ENCODE measurements at regions not wholly inside any gene's neighbourhood (a gene's known extent, or its start where the extent isn't known, plus 50 kb on each side); places are given as distances from the start of the nearest gene placed in this dataset.
A peak's percentile ranks its signal among the peaks of the same experiment; 100 is the strongest.
"Not testable (repeated sequence)": the region's sequence is repeated elsewhere in the genome, so short reads cannot be mapped to it uniquely, and the experiment has no call there.

DNA sequence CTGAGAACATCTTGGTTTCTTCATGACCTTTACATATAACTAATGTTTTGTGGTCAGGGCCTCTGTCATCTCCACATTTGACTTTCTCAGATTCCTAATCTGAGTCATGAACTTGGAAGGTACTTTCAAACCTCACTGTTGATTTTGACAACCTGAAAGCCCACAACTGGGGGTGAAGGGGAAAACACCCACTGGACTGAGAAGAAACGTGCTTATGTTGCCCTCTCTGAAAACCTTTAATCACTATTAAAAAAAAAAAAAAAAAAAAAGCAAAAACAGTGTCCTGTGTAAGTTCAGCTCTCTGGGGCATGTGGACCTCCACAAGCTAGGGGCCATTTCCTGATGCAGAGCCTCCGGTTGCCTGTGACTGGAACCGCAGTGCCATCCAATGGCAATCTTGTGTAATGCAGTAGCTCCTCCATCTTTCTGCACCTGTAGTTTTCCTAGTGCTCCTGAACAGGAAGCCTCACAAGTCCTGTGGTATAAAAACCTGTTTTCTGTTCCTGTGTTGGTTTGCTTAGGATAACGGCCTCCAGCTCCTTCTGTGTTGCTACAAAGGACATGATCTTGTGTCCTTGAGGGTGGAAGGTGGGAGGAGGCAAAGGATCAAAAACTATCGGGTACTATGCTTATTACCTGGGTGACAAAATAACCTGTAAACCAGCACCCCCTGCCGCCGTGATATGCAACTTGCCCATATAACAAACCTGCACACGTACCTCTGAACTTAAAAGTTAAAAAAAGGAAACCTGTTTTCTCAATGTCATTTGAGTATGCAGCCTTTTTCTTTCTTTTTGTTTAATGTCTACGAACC is 124.5 kb downstream of the ZNF648 start:
- DNase-seq = peak; percentile 77
- H3K27ac Mint-ChIP-seq = no peak overlapping the region
- CTCF ChIA-PET = interaction anchor here (0.6 to 2.4 kb wide), 21 partner anchors 9 to 460 kb away, joined by 3 to 16 read pairs (median 4); no protein-coding TSS in a partner anchor
- no peaks in the 10 kb centered on the region for H3K9me3 Mint-ChIP-seq
- intact Hi-C loops (cut with micrococcal nuclease) = loop anchor here (1.0 to 5.0 kb wide), 5 partner anchors 95 to 745 kb away; no protein-coding TSS in a partner anchor
- H3K27me3 Mint-ChIP-seq (ENCODE audit: low read depth) = no peaks in the 10 kb centered on the region
- peaks cover 4% of the 10 kb centered on the region for H3K4me1 Mint-ChIP-seq (ENCODE audit: low read depth)
- H3K4me3 Mint-ChIP-seq = no peak overlapping the region
- no peaks in the 10 kb centered on the region for H3K36me3 Mint-ChIP-seq (ENCODE audit: low read depth)

DNA sequence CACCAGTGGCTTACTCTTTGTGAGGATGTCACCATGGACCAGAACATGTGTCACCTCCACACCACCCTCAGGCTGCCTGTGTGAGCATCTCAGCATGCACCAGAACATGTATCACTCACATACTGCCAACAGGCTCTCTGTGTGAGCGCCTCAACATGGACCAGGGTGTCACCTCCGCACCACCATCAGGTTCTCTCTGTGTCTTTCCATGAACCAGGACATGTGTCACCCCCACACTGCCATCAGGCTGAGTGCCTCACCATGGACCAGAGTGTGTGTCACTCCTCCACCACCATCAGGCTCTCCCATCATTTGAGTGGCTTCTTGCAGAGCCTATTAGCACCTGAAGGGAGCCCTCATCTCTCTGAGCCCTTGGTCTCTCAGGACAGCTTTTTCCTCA is 125.2 kb downstream of the ZNF648 start:
- Mint-ChIP-seq H3K4me1 (ENCODE audit: low read depth) (peaks cover 4% of the 10 kb centered on the region), H3K4me3 (no peak overlapping the region), H3K27me3 (ENCODE audit: low read depth) (no peaks in the 10 kb centered on the region), H3K9me3 (no peaks in the 10 kb centered on the region), H3K27ac (no peak overlapping the region), H3K36me3 (ENCODE audit: low read depth) (no peaks in the 10 kb centered on the region)
- DNase-seq = peak; percentile 18
- CTCF ChIA-PET = interaction anchor here (0.7 to 2.4 kb wide), 15 partner anchors 9 to 460 kb away, joined by 3 to 16 read pairs (median 4); no protein-coding TSS in a partner anchor
- intact Hi-C loops (cut with micrococcal nuclease) = loop anchor here (5.0 kb wide), 3 partner anchors 96 to 744 kb away; no protein-coding TSS in a partner anchor

DNA sequence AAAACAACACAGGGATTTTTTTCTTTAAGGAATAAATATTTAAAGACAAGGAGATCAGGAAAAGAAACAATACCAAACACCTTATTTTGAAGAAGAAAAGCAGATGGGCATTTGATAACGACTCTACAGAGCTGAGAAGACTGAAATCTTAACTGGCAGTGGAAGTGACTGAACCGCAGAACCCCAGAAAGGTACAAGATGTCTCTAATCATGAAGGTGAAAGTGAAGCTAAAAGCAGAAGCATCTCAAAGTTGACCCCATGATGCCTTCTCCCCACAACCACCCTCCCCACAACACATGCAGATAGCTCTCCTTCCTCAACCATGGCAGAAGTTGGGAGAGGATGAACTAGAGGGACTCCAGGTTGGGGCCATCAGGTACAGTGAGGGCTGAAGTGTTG is 129.6 kb downstream of the ZNF648 start:
- Mint-ChIP-seq H3K9me3 (no peaks in the 10 kb centered on the region), H3K36me3 (ENCODE audit: low read depth) (no peaks in the 10 kb centered on the region), H3K27ac (no peak overlapping the region), H3K4me1 (ENCODE audit: low read depth) (no peaks in the 10 kb centered on the region), H3K4me3 (no peak overlapping the region), H3K27me3 (ENCODE audit: low read depth) (peaks cover 5% of the 10 kb centered on the region)
- intact Hi-C loops (cut with micrococcal nuclease) = no loop called here
- CTCF ChIA-PET = interaction anchor here (1.2 kb wide), 1 partner anchor 19 kb away, joined by 3 read pairs; no protein-coding TSS in a partner anchor
- DNase-seq = no peak

DNA sequence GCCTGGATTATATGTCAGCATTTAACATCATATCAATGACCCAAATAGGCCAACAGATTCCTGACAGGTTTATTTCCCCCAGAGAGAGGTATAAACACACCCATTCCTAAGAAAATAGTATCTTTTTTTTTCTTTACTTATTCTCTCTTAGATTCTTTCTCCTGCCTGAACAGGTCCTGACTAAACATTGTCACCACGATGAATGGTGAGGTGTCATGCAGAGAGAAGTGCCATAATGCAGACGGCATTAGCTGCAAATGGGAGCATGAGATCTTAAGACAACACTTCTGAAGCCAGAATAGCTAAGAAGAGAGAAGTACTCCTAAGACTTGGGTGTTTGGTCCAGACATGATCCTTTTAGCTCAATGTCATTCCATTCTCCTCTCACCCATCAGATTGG is 131.3 kb downstream of the ZNF648 start:
- Mint-ChIP-seq H3K4me1 (ENCODE audit: low read depth) (no peaks in the 10 kb centered on the region), H3K4me3 (no peak overlapping the region), H3K27ac (no peak overlapping the region), H3K27me3 (ENCODE audit: low read depth) (peaks cover 5% of the 10 kb centered on the region), H3K9me3 (no peaks in the 10 kb centered on the region), H3K36me3 (ENCODE audit: low read depth) (no peaks in the 10 kb centered on the region)
- DNase-seq = no peak
- intact Hi-C loops (cut with micrococcal nuclease) = no loop called here
- CTCF ChIA-PET = interaction anchor here (2.4 kb wide), 1 partner anchor 151 kb away, joined by 4 read pairs; no protein-coding TSS in a partner anchor

DNA sequence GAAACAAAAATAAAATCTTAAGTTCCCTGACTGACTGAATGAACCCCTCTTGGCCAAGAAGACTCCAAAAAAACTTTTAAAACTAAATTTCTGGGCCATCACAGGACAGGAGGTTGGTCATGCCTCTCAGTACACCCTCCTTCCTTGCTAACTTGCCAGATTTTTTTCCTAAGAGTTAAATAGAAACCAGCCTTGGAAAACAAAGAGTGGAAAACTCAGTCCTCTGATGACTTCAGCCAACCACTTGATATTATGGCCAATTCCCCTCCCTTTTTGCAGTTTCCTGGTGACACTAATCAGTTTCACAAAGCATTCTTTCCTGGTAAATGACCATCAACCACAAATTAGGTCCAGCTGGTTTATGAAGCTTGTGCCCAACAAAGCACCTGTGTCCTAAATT is 134.8 kb downstream of the ZNF648 start:
- H3K36me3 Mint-ChIP-seq (ENCODE audit: low read depth) = no peaks in the 10 kb centered on the region
- no peak overlapping the region for H3K4me3 Mint-ChIP-seq
- H3K27me3 Mint-ChIP-seq (ENCODE audit: low read depth) = peaks cover 5% of the 10 kb centered on the region
- H3K4me1 Mint-ChIP-seq (ENCODE audit: low read depth) = no peaks in the 10 kb centered on the region
- H3K27ac Mint-ChIP-seq = no peak overlapping the region
- intact Hi-C loops (cut with micrococcal nuclease) = no loop called here
- DNase-seq = no peak
- peaks cover 2% of the 10 kb centered on the region for H3K9me3 Mint-ChIP-seq
- CTCF ChIA-PET = interaction anchor here (1.1 kb wide), 1 partner anchor 10 kb away, joined by 4 read pairs; no protein-coding TSS in a partner anchor

DNA sequence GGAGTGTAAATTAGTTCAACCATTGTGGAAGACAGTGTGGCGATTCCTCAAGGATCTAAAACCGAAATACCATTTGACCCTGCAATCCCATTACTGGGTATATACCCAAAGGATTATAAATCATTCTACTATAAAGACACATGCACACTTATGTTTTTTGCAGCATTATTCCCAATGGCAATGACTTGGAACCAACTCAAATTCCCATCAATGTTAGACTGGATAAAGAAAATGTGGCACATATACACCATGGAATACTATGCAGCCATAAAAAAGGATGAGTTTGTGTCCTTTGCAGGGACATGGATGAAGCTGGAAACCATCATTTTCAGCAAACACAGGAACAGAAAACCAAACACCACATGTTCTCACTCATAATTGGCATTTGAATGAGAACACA is 137.5 kb downstream of the ZNF648 start:
- intact Hi-C loops (cut with micrococcal nuclease); H3K27me3 Mint-ChIP-seq (ENCODE audit: low read depth); H3K4me3 Mint-ChIP-seq; H3K27ac Mint-ChIP-seq; CTCF ChIA-PET; H3K9me3 Mint-ChIP-seq; H3K4me1 Mint-ChIP-seq (ENCODE audit: low read depth); DNase-seq; H3K36me3 Mint-ChIP-seq (ENCODE audit: low read depth): not testable (repeated sequence)

DNA sequence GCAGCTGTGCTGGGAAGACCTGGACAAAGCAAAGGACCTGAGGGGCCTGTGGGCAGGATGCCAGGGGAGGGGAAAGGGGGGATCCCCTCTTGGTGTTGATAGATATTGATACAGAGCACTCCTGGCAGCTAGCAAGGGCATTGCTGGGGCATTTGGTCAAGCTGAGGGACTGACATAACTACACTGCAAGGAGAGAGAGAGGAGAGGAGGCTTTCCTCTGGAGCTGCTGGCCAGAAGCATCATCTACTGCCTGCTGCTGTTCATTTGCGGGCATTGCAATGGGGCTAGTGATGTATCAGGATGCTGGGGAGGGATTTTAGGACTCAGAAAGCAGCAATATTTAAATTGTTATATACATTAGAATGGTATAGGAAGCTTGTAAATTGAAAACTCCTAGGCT is 142.0 kb downstream of the ZNF648 start:
- Mint-ChIP-seq H3K9me3 (peaks cover 2% of the 10 kb centered on the region), H3K4me3 (no peak overlapping the region), H3K27me3 (ENCODE audit: low read depth) (peaks cover 7% of the 10 kb centered on the region), H3K27ac (no peak overlapping the region), H3K4me1 (ENCODE audit: low read depth) (no peaks in the 10 kb centered on the region), H3K36me3 (ENCODE audit: low read depth) (no peaks in the 10 kb centered on the region)
- no peak for DNase-seq
- CTCF ChIA-PET = no interaction called here
- intact Hi-C loops (cut with micrococcal nuclease) = no loop called here

DNA sequence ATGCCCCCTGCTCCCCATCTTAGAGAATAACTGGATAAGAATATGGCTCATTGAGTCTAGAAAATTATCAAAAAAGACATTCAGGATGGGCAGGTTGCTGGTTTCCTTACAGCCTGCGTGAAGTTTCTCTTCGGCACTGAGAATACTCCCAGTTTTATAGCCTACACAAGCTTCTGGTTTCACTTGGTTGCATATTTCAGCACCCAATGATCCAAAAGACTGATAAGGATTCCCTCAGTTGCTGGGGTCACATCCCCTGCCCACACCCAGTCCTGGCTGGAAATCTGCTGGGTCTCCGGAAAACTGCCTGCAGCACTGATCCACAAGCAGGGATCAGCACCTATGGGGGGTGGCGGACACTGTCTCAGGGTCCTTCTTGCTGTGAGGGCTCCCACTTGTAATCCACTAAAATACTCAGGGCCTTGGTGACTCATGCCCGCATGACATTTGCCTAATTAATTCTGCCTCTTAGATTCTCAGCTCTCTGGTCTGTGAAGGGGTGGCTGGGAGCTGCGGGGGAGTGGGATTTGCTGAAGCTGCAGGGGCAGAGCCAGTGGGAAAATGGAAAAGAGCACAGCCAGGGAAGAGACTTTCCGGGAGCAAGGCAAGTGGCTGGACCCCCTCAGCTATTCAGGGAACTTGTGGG is 142.5 kb downstream of the ZNF648 start:
- DNase-seq = no peak
- Mint-ChIP-seq H3K36me3 (ENCODE audit: low read depth) (no peaks in the 10 kb centered on the region), H3K9me3 (peaks cover 2% of the 10 kb centered on the region), H3K4me1 (ENCODE audit: low read depth) (no peaks in the 10 kb centered on the region), H3K27ac (no peak overlapping the region), H3K4me3 (no peak overlapping the region), H3K27me3 (ENCODE audit: low read depth) (peaks cover 7% of the 10 kb centered on the region)
- CTCF ChIA-PET = no interaction called here
- intact Hi-C loops (cut with micrococcal nuclease) = no loop called here

DNA sequence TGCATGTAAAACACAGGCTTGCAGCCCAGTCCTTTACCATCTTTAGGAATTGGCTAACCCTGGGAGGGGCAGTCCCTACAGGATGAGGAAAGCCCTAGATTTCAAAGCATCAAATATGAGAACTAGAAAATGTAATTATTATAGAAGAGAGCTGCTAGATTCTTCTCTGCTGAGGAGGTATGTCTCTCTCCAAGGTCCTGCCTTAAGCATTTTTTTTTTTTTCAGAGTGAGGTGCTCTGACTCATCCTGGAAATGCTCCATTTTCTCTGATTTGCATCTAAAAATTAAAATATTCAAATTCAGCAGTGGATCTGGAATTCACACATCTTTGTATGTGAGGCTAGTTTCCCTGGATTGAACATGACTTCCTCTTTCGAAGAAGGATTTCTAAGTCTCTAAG is 149.8 kb downstream of the ZNF648 start:
- CTCF ChIA-PET = no interaction called here
- no peaks in the 10 kb centered on the region for H3K4me1 Mint-ChIP-seq (ENCODE audit: low read depth)

DNA sequence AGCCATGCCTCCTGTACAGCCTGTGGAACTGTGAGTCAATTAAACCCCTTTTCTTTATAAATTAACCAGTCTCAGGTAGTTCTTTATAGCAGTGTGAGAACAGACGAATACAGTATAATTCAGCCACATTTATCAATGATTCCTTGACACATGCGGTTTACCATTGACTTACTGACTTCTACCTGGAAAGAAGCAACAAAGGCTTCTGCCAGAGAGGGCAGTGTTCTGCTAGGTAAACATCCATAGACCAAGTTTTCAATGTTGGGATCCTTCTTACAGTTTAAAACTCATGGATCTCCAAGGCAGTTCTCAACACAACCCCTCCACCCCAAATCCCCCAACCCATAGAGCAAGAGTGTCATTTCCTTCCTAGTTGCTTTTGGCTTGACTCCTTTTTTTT is 150.6 kb downstream of the ZNF648 start:
- CTCF ChIA-PET = no interaction called here
- no peak for DNase-seq
- Mint-ChIP-seq H3K27ac (no peak overlapping the region), H3K4me3 (no peak overlapping the region), H3K4me1 (ENCODE audit: low read depth) (no peaks in the 10 kb centered on the region), H3K9me3 (no peaks in the 10 kb centered on the region), H3K27me3 (ENCODE audit: low read depth) (peaks cover 18% of the 10 kb centered on the region), H3K36me3 (ENCODE audit: low read depth) (no peaks in the 10 kb centered on the region)
- intact Hi-C loops (cut with micrococcal nuclease) = no loop called here

More for the DNA sequence above, 149.8 kb downstream of the ZNF648 start:
- H3K27me3 Mint-ChIP-seq (ENCODE audit: low read depth) = peaks cover 17% of the 10 kb centered on the region
- H3K9me3 Mint-ChIP-seq = no peaks in the 10 kb centered on the region
- no peak for DNase-seq
- no peaks in the 10 kb centered on the region for H3K36me3 Mint-ChIP-seq (ENCODE audit: low read depth)
- H3K4me3 Mint-ChIP-seq = no peak overlapping the region
- intact Hi-C loops (cut with micrococcal nuclease) = no loop called here
- no peak overlapping the region for H3K27ac Mint-ChIP-seq

DNA sequence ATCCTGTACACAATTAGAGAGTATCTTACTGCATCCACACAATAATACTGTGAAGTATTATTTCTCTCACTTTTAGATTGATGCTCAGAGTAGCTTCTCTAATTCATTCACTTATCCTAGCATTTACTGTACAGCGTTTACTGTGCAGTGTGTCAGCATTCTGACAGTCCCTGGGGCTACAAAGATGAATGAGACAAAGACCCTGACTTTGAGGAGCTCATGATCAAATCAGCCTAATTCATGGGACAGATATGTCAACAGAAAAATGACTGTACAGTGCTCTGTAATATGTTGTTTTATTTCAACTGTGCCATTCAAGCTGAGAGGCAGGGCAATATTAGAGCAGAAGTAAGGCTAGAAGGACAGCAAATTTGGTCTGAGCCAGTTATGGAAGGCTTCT is 152.5 kb downstream of the ZNF648 start:
- Mint-ChIP-seq H3K9me3 (no peaks in the 10 kb centered on the region), H3K4me1 (ENCODE audit: low read depth) (no peaks in the 10 kb centered on the region), H3K4me3 (no peak overlapping the region), H3K36me3 (ENCODE audit: low read depth) (no peaks in the 10 kb centered on the region), H3K27ac (no peak overlapping the region), H3K27me3 (ENCODE audit: low read depth) (peaks cover 21% of the 10 kb centered on the region)
- intact Hi-C loops (cut with micrococcal nuclease) = no loop called here
- CTCF ChIA-PET = interaction anchor here (0.5 kb wide), 1 partner anchor 492 kb away, joined by 3 read pairs; no protein-coding TSS in a partner anchor
- DNase-seq = no peak

DNA sequence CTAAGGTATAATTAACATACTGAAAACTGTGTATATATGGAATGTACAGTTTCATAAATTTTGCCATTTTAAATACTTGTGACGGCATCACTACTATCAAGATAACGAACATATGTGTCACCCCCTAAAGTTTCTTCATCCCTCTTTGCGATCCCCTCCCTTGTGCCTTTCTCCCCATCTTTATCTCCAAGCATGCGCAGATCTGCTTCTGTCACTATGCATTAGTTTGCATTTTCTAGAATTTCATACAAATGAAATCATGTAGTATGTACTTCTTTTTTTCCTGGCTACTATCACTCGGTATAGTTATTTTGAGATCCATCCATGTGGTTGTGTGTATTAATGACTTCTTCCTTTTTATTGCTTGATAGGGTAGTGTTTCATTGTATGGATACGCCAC is 154.9 kb downstream of the ZNF648 start:
- CTCF ChIA-PET = no interaction called here
- no peaks in the 10 kb centered on the region for H3K36me3 Mint-ChIP-seq (ENCODE audit: low read depth)
- H3K27ac Mint-ChIP-seq = no peak overlapping the region

More for the DNA sequence above, 154.9 kb downstream of the ZNF648 start:
- intact Hi-C loops (cut with micrococcal nuclease) = no loop called here
- DNase-seq = no peak
- H3K27me3 Mint-ChIP-seq (ENCODE audit: low read depth) = peaks cover 25% of the 10 kb centered on the region
- H3K9me3 Mint-ChIP-seq = no peaks in the 10 kb centered on the region
- H3K4me1 Mint-ChIP-seq (ENCODE audit: low read depth) = no peaks in the 10 kb centered on the region
- H3K4me3 Mint-ChIP-seq = no peak overlapping the region

Data from activated naive CD4-positive, alpha-beta T cell treated with anti-CD3 and anti-CD28 coated beads for 36 hours (primary cell).